ENCODE measurements at regions not wholly inside any gene's neighbourhood (a gene's known extent, or its start where the extent isn't known, plus 50 kb on each side); places are given as distances from the start of the nearest gene placed in this dataset.

DNA sequence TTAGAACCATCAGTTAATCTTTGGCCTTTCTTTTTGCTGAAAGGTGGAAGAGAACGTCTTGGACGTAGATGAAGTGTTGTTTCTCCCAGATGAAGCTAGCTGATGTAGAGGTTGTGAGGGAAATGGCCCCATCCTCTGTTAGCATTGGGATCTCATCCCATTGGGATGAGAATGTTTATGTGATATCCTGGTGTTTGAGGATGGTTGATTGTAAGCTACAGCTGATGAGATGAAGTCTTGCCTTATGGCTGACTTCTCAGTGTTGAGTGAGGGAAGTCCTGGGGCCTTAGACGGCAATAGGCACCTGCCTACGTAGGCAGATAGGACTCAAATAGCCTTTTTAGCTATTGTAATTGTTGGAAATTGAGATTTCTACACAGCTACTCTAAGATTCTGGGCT, 211.3 kb downstream of the MYCN start:
- Histone ChIP-seq H3K4me1 (peaks cover 0 to 6% (median 0%) of the 10 kb centered on the region in 6 donors), H3K36me3 (no peaks in the 10 kb centered on the region), H3K27me3 (replicated peaks in 1 of 7) (no peaks in the 10 kb centered on the region), H3K4me3 (no peak overlapping the region), H3K27ac (no peak overlapping the region), H3K9me3 (peaks cover 0 to 3% (median 0%) of the 10 kb centered on the region in 8 donors)
- DNase-seq = no peak
- intact Hi-C loops (cut with DNase I; ENCODE audit: low total_unique reads) = no loop called here
- WGBS, 5 donors = 78 to 92% (median 85%) methylated on average over 4 of the region's 4 CpGs
- TF ChIP-seq CTCF (IDR thresholded peaks at IDR 0.05 in 8 of 11, conservative IDR thresholded peaks at IDR 0.05 in 3 of 11) (no peak), POLR2A (IDR thresholded peaks at IDR 0.05) (no peak), POLR2AphosphoS5 (IDR thresholded peaks at IDR 0.05) (no peak)

DNA sequence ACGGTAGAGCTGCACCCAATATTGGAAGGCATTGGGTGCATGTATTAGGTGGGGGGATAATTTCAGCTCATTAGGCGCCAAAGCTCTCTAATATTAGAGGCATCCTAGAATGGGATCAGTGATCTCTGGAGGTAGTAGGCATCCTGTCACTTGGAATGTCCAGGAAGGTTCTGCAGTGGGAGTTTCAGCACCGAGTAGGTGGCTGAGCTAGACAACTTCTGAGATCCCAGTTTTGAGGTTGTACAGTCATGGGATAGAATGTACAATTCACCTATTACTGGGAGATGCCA, 210.9 kb downstream of the MYCN start:
- 89 to 96% (median 92%) methylated on average over 3 of the region's 3 CpGs for WGBS, 5 donors
- DNase-seq = no peak
- H3K4me3 ChIP-seq = no peak overlapping the region
- peaks cover 0 to 6% (median 0%) of the 10 kb centered on the region in 6 donors for H3K4me1 ChIP-seq
- TF ChIP-seq CTCF (IDR thresholded peaks at IDR 0.05 in 8 of 11, conservative IDR thresholded peaks at IDR 0.05 in 3 of 11) (no peak), POLR2AphosphoS5 (IDR thresholded peaks at IDR 0.05) (no peak), POLR2A (IDR thresholded peaks at IDR 0.05) (no peak)
- intact Hi-C loops (cut with DNase I; ENCODE audit: low total_unique reads) = no loop called here
- H3K27ac ChIP-seq = no peak overlapping the region
- peaks cover 0 to 3% (median 0%) of the 10 kb centered on the region in 8 donors for H3K9me3 ChIP-seq
- no peaks in the 10 kb centered on the region for H3K27me3 ChIP-seq (replicated peaks in 1 of 7)
- H3K36me3 ChIP-seq = no peaks in the 10 kb centered on the region

- Histone ChIP-seq H3K9me3 (peaks cover 0 to 3% (median 0%) of the 10 kb centered on the region in 8 donors), H3K27ac (no peak overlapping the region), H3K36me3 (no peaks in the 10 kb centered on the region), H3K4me3 (no peak overlapping the region), H3K27me3 (replicated peaks in 1 of 7) (no peaks in the 10 kb centered on the region), H3K4me1 (peaks cover 0 to 3% (median 0%) of the 10 kb centered on the region in 6 donors)
- WGBS, 5 donors = 82 to 90% (median 87%) methylated on average over 5 of the region's 5 CpGs
- TF ChIP-seq CTCF (IDR thresholded peaks at IDR 0.05 in 8 of 11, conservative IDR thresholded peaks at IDR 0.05 in 3 of 11) = no peak
- TF ChIP-seq POLR2A (IDR thresholded peaks at IDR 0.05) = no peak
- no peak for TF ChIP-seq POLR2AphosphoS5 (IDR thresholded peaks at IDR 0.05)
- intact Hi-C loops (cut with DNase I; ENCODE audit: low total_unique reads) = no loop called here
- no peak for DNase-seq
Measured at GRCh38 chr2:16150456-16151280, 210.3 kb downstream of the MYCN start.

GRCh38 chr2:16149349-16150243, 209.2 kb downstream of the MYCN start:
- no peak for DNase-seq
- Histone ChIP-seq H3K36me3 (no peaks in the 10 kb centered on the region), H3K27ac (no peak overlapping the region), H3K9me3 (peaks cover 0 to under 1% (median 0%) of the 10 kb centered on the region in 8 donors), H3K4me3 (no peak overlapping the region), H3K4me1 (no peaks in the 10 kb centered on the region), H3K27me3 (replicated peaks in 1 of 7) (no peaks in the 10 kb centered on the region)
- intact Hi-C loops (cut with DNase I; ENCODE audit: low total_unique reads) = no loop called here
- no peak for TF ChIP-seq POLR2AphosphoS5 (IDR thresholded peaks at IDR 0.05)
- no peak for TF ChIP-seq POLR2A (IDR thresholded peaks at IDR 0.05)
- TF ChIP-seq CTCF (IDR thresholded peaks at IDR 0.05 in 8 of 11, conservative IDR thresholded peaks at IDR 0.05 in 3 of 11) = no peak
- WGBS, 5 donors = 88 to 91% (median 89%) methylated on average over 17 of the region's 17 CpGs
